Natural killer cell (primary cell): ENCODE measurements at regions not wholly inside any gene's neighbourhood (a gene's known extent, or its start where the extent isn't known, plus 50 kb on each side); places are given as distances from the start of the nearest gene placed in this dataset.

ENCODE experiments used
- ATAC-seq, 3 donors: fragments of 150-1000 bp in 2 of 3; fragments of 200-7000 bp in 1 of 3; cut with Tn5 transposase; 1 replicate in 1 of 3; 2 replicates in 2 of 3; pipeline ENCODE4 v1.10.0; 2021; ENCODE audit warnings: mild to moderate bottlenecking in 2 of 3, moderate library complexity in 2 of 3
- DNase-seq, 2 donors: peaks; one replicate each; pipeline versions ENCODE4 v3.0.0 to v3.0.0-alpha.2; 2013 to 2021; ENCODE audit warnings: mixed read lengths in 1 of 2
- H3K27ac ChIP-seq: one replicate; pipeline ENCODE4 v1.5.1; 2013; ENCODE audit warnings: mild to moderate bottlenecking, low read length
- H3K27me3 ChIP-seq: one replicate; pipeline ENCODE4 v1.6.1; 2013; ENCODE audit warnings: low read length; ENCODE audit not compliant: control insufficient read depth, insufficient read depth
- H3K36me3 ChIP-seq: one replicate; pipeline ENCODE4 v1.6.1; 2013; ENCODE audit warnings: low read length; ENCODE audit not compliant: control insufficient read depth, insufficient read depth
- H3K4me1 ChIP-seq: one replicate; pipeline ENCODE4 v1.6.1; 2013; ENCODE audit warnings: low read length; ENCODE audit not compliant: control insufficient read depth, insufficient read depth
- H3K4me3 ChIP-seq: one replicate; pipeline ENCODE4 v1.5.1; 2013; ENCODE audit warnings: low read length
- H3K9me3 ChIP-seq: one replicate; pipeline ENCODE4 v1.6.1; 2013; ENCODE audit warnings: low read length; ENCODE audit not compliant: control insufficient read depth, insufficient read depth
- H3K27ac Mint-ChIP-seq, 2 donors: one replicate each; pipeline ENCODE4 v1.8.0; 2022; ENCODE audit warnings: mild to moderate bottlenecking in 2 of 2, mixed read lengths in 2 of 2, moderate library complexity in 1 of 2
- H3K27me3 Mint-ChIP-seq, 2 donors: one replicate each; pipeline ENCODE4 v1.8.0; 2022; ENCODE audit warnings: low read depth in 2 of 2, mixed read lengths in 2 of 2
- H3K36me3 Mint-ChIP-seq: one replicate; pipeline ENCODE4 v1.8.0; 2022; ENCODE audit warnings: mixed read lengths
- H3K4me1 Mint-ChIP-seq, 2 donors: one replicate each; pipeline ENCODE4 v1.8.0; 2022; ENCODE audit warnings: mixed read lengths in 2 of 2
- H3K4me3 Mint-ChIP-seq: one replicate; pipeline ENCODE4 v1.8.0; 2022; ENCODE audit warnings: mild to moderate bottlenecking, moderate library complexity, mixed read lengths
- H3K9me3 Mint-ChIP-seq, 2 donors: one replicate each; pipeline ENCODE4 v1.8.0; 2022; ENCODE audit warnings: mixed read lengths in 2 of 2
- WGBS: methylation state at CpG from one replicate; pipeline ENCODE4 v1.1.7; 2013; ENCODE audit warnings: missing lambda C conversion rate; ENCODE audit not compliant: insufficient coverage; 5-methylcytosine and 5-hydroxymethylcytosine counted together
- intact Hi-C: fragments of 100-400 bp; cut with micrococcal nuclease; formaldehyde crosslinking; loops from one replicate; pipeline ENCODE4 v1.14.2; 2022
- TF ChIP-seq, protein P1 (sequence below): fragments of 200-600 bp; IDR thresholded peaks from one replicate; pipeline ENCODE4 v1.8.0; 2022; ENCODE audit warnings: antibody characterized with exemption

DNA sequence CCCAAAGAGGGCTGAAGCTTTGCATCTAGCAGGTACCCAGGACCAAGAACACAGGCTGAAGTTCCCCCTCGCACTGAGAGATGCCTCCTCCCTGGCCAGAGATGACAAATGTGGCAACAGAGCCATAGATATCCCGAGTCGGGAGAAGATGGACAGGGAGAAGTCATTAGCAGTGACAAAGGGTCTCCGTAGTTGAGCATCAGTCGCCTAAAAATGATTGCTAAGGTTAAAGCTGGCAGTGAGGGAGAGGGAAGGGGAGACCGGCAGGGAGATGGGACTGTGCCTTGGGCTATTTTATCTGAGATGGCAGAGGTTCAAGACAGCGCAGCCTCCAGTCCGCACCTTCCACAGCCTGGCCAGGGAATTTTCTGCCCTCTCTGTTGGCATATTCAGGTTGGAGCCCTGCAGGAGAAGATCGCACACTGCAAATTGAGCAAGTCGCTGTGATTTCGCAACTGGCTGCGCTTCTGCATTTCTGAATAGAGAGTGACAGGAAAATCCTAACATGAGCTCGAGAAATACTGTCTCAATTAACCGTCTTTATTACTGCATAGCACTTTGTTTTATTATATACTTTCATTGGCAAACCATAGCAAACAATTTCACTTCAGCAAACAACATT is 238.9 kb upstream of the GPR26 start:
- Histone ChIP-seq H3K4me3 (no peak overlapping the region), H3K36me3 (no peaks in the 10 kb centered on the region), H3K27me3 (no peaks in the 10 kb centered on the region), H3K27ac (no peak overlapping the region), H3K4me1 (no peaks in the 10 kb centered on the region), H3K9me3 (no peaks in the 10 kb centered on the region)
- Mint-ChIP-seq H3K4me1 (no peaks in the 10 kb centered on the region), H3K27me3 (peaks cover 3 to 51% of the 10 kb centered on the region in 2 donors), H3K36me3 (no peaks in the 10 kb centered on the region), H3K4me3 (no peak overlapping the region), H3K27ac (no peak overlapping the region), H3K9me3 (no peaks in the 10 kb centered on the region)
- TF ChIP-seq, protein P1, sequence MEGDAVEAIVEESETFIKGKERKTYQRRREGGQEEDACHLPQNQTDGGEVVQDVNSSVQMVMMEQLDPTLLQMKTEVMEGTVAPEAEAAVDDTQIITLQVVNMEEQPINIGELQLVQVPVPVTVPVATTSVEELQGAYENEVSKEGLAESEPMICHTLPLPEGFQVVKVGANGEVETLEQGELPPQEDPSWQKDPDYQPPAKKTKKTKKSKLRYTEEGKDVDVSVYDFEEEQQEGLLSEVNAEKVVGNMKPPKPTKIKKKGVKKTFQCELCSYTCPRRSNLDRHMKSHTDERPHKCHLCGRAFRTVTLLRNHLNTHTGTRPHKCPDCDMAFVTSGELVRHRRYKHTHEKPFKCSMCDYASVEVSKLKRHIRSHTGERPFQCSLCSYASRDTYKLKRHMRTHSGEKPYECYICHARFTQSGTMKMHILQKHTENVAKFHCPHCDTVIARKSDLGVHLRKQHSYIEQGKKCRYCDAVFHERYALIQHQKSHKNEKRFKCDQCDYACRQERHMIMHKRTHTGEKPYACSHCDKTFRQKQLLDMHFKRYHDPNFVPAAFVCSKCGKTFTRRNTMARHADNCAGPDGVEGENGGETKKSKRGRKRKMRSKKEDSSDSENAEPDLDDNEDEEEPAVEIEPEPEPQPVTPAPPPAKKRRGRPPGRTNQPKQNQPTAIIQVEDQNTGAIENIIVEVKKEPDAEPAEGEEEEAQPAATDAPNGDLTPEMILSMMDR = no peak
- no peak for DNase-seq
- no peak for ATAC-seq
- intact Hi-C loops = no loop called here
- WGBS = 67% methylated on average over 14 of the region's 14 CpGs

DNA sequence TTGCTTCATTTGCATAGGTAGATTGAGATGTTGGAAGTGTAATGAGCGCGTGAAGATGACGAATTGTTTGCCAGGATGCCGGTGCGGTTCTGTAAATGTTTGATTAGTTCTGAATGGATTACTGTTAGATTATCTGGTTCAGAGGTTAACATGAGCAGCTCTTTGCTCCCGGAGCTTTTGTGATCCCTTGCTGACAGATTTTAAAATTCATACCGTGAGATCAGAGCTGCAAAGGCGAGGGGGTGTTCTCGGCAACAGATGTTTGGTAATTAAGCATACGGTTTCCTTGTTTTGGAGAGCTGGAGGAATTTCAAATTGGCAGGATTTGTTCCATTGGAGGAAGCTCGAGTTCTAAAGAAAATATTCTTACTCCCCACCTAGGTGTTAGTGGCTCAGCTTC is 237.8 kb upstream of the GPR26 start:
- no peaks in the 10 kb centered on the region for H3K36me3 Mint-ChIP-seq
- TF ChIP-seq, protein P1 = no peak
- H3K4me3 Mint-ChIP-seq = no peak overlapping the region
- whole genome bisulfite sequencing = 90% methylated on average over 10 of the region's 11 CpGs
- peaks cover 6 to 56% of the 10 kb centered on the region in 2 donors for H3K27me3 Mint-ChIP-seq
- H3K4me3 ChIP-seq = no peak overlapping the region
- no peaks in the 10 kb centered on the region for H3K9me3 Mint-ChIP-seq
- intact Hi-C loops = no loop called here
- no peak for DNase-seq
- no peak overlapping the region for H3K27ac Mint-ChIP-seq
- ATAC-seq = no peak
- no peaks in the 10 kb centered on the region for H3K36me3 ChIP-seq
- H3K4me1 Mint-ChIP-seq = no peaks in the 10 kb centered on the region
- no peaks in the 10 kb centered on the region for H3K27me3 ChIP-seq
- no peak overlapping the region for H3K27ac ChIP-seq
- no peaks in the 10 kb centered on the region for H3K9me3 ChIP-seq
- no peaks in the 10 kb centered on the region for H3K4me1 ChIP-seq

DNA sequence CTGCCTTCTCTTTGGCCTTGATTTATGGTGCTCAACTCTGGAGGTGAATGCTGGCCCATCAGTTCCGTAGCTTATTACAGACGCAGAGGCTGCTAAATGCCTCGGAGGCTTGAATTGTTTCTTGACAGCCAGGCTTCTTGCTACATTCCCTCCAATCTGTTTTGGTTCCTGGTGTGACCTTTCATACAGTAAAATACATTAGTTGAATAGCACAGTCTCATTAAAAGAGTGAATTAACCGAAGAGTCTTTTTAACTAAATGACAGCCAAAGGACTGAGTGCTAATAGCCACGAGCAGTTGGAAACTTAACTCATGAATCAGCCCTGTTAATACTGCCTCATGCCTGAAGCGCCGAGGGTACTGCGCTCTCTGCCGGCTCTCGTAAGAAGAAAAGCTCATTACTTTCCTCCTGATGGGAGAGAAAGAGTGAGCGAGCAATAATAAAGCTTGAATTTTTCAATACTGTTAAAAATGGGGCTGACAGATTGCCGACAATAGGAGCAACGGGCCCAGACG is 236.4 kb upstream of the GPR26 start:
- no peak overlapping the region for H3K4me3 Mint-ChIP-seq
- Histone ChIP-seq H3K9me3 (no peaks in the 10 kb centered on the region), H3K27me3 (no peaks in the 10 kb centered on the region), H3K27ac (no peak overlapping the region), H3K4me3 (no peak overlapping the region), H3K4me1 (no peaks in the 10 kb centered on the region), H3K36me3 (no peaks in the 10 kb centered on the region)
- 85% methylated on average over 12 of the region's 14 CpGs for WGBS
- no peak for DNase-seq
- no peaks in the 10 kb centered on the region for H3K9me3 Mint-ChIP-seq
- H3K27ac Mint-ChIP-seq = no peak overlapping the region
- intact Hi-C loops = no loop called here
- no peaks in the 10 kb centered on the region for H3K4me1 Mint-ChIP-seq
- TF ChIP-seq, protein P1 = no peak
- ATAC-seq = no peak
- no peaks in the 10 kb centered on the region for H3K36me3 Mint-ChIP-seq
- H3K27me3 Mint-ChIP-seq = peaks cover 7 to 59% of the 10 kb centered on the region in 2 donors

DNA sequence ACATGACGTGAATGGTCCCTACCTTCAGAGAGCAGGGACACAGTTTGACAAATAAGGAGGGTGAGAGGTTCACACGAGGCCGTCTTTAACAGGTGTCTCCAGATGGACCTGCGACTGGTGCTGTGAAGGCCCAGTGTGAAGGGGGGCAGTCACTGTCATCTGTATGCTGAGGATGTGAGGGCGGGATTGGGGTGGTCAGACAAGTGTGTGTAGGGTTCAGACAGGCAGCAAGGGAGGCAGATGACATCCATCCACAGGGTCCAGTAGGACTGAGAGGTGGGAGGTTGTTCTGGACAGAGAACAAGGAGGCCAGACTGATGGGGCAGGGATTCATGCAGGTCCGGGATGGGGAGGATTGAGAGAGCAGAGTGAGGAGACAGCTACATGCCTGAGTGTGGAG is 232.6 kb upstream of the GPR26 start:
- Histone ChIP-seq H3K36me3 (no peaks in the 10 kb centered on the region), H3K27ac (no peak overlapping the region), H3K9me3 (no peaks in the 10 kb centered on the region), H3K4me3 (no peak overlapping the region), H3K27me3 (no peaks in the 10 kb centered on the region), H3K4me1 (no peaks in the 10 kb centered on the region)
- intact Hi-C loops = no loop called here
- no peaks in the 10 kb centered on the region for H3K4me1 Mint-ChIP-seq
- no peak overlapping the region for H3K27ac Mint-ChIP-seq
- 85% methylated on average over 6 of the region's 6 CpGs for WGBS
- H3K36me3 Mint-ChIP-seq = no peaks in the 10 kb centered on the region
- H3K9me3 Mint-ChIP-seq = no peaks in the 10 kb centered on the region
- no peak overlapping the region for H3K4me3 Mint-ChIP-seq
- peaks cover 10 to 49% of the 10 kb centered on the region in 2 donors for H3K27me3 Mint-ChIP-seq
- ATAC-seq = no peak
- TF ChIP-seq, protein P1 = no peak
- DNase-seq = no peak
